DND-41 (cell line): ENCODE measurements at regions not wholly inside any gene's neighbourhood (a gene's known extent, or its start where the extent isn't known, plus 50 kb on each side); places are given as distances from the start of the nearest gene placed in this dataset.
"Not testable (repeated sequence)": the region's sequence is repeated elsewhere in the genome, so short reads cannot be mapped to it uniquely, and the experiment has no call there.

Experiments
- CTCF ChIP-seq: IDR thresholded peaks from 2 replicates; pipeline ENCODE4 v1.5.1; 2012; ENCODE audit warnings: borderline replicate concordance, low read length, moderate library complexity, mild to moderate bottlenecking; ENCODE audit not compliant: poor library complexity, severe bottlenecking; ENCODE audit errors: extremely low read depth
- EZH2 ChIP-seq: IDR thresholded peaks from 3 replicates; pipeline ENCODE4 v1.6.1; 2012; ENCODE audit warnings: borderline replicate concordance, low read depth, mild to moderate bottlenecking, moderate library complexity, low read length, inconsistent platforms; ENCODE audit not compliant: severe bottlenecking

- TF ChIP-seq CTCF, EZH2: not testable (repeated sequence)
Measured at GRCh38 chr4:125166012-125166411, 148.7 kb upstream of the FAT4 start.
